ENCODE measurements at regions not wholly inside any gene's neighbourhood (a gene's known extent, or its start where the extent isn't known, plus 50 kb on each side); places are given as distances from the start of the nearest gene placed in this dataset.

- Histone ChIP-seq H3K4me1 (ENCODE audit: insufficient read depth, low read length, poor library complexity, severe bottlenecking) (no peaks in the 10 kb centered on the region), H3K27ac (ENCODE audit: low read depth, low read length, poor library complexity, severe bottlenecking) (no peak overlapping the region), H3K27me3 (replicated peaks; ENCODE audit: insufficient read depth, low read depth, low read length, poor library complexity) (peaks cover 12% of the 10 kb centered on the region), H3K36me3 (ENCODE audit: insufficient read depth, low read length, poor library complexity, severe bottlenecking) (no peaks in the 10 kb centered on the region), H3K4me3 (ENCODE audit: low read depth, low read length, poor library complexity, severe bottlenecking) (no peak overlapping the region), H3K9me3 (ENCODE audit: low read depth, low read length, poor library complexity, severe bottlenecking) (no peaks in the 10 kb centered on the region)
- ChIA-PET POLR2A (ENCODE audit: low non-redundant PET) (no interaction called here), CTCF (no interaction called here)
- intact Hi-C loops (cut with micrococcal nuclease; ENCODE audit: unreplicated experiment), result no loop called here
- TF ChIP-seq CTCF (conservative IDR thresholded peaks at IDR 0.05; ENCODE audit: low read depth, low read length), result no peak
- no peak for TF ChIP-seq EZH2 (IDR thresholded peaks at IDR 0.05; ENCODE audit: borderline replicate concordance, low read depth, low read length, poor library complexity, severe bottlenecking)
- no peak for DNase-seq (ENCODE audit: low spot score)
- BruUV-seq (replicated peaks), result no TSS peak
These were observed 158.6 kb downstream of the FAM114A2 start for GRCh38 chr5:153880106-153880505.

- intact Hi-C loops (cut with micrococcal nuclease; ENCODE audit: unreplicated experiment), result no loop called here
- DNase-seq (ENCODE audit: low spot score), result no peak
- Histone ChIP-seq H3K4me3 (ENCODE audit: low read depth, low read length, poor library complexity, severe bottlenecking) (no peak overlapping the region), H3K4me1 (ENCODE audit: insufficient read depth, low read length, poor library complexity, severe bottlenecking) (no peaks in the 10 kb centered on the region), H3K27ac (ENCODE audit: low read depth, low read length, poor library complexity, severe bottlenecking) (no peak overlapping the region), H3K36me3 (ENCODE audit: insufficient read depth, low read length, poor library complexity, severe bottlenecking) (no peaks in the 10 kb centered on the region), H3K27me3 (replicated peaks; ENCODE audit: insufficient read depth, low read depth, low read length, poor library complexity) (peaks cover 9% of the 10 kb centered on the region), H3K9me3 (ENCODE audit: low read depth, low read length, poor library complexity, severe bottlenecking) (no peaks in the 10 kb centered on the region)
- CTCF ChIA-PET, result no interaction called here
- no TSS peak for BruUV-seq (replicated peaks)
- no peak for TF ChIP-seq CTCF (conservative IDR thresholded peaks at IDR 0.05; ENCODE audit: low read depth, low read length)
- TF ChIP-seq EZH2 (IDR thresholded peaks at IDR 0.05; ENCODE audit: borderline replicate concordance, low read depth, low read length, poor library complexity, severe bottlenecking), result no peak
- POLR2A ChIA-PET (ENCODE audit: low non-redundant PET), result no interaction called here
These were observed 159.1 kb downstream of the FAM114A2 start for GRCh38 chr5:153879596-153879995.

GRCh38 chr5:153866176-153866575 lies 172.5 kb downstream of the FAM114A2 start:
- ChIA-PET CTCF (no interaction called here), POLR2A (ENCODE audit: low non-redundant PET) (no interaction called here)
- intact Hi-C loops (cut with micrococcal nuclease; ENCODE audit: unreplicated experiment), result no loop called here
- no peaks in the 10 kb centered on the region for H3K4me1 ChIP-seq (ENCODE audit: insufficient read depth, low read length, poor library complexity, severe bottlenecking)
- peaks cover 47% of the 10 kb centered on the region for H3K27me3 ChIP-seq (replicated peaks; ENCODE audit: insufficient read depth, low read depth, low read length, poor library complexity)
- no TSS peak for BruUV-seq (replicated peaks)
- H3K9me3 ChIP-seq (ENCODE audit: low read depth, low read length, poor library complexity, severe bottlenecking), result no peaks in the 10 kb centered on the region
- H3K36me3 ChIP-seq (ENCODE audit: insufficient read depth, low read length, poor library complexity, severe bottlenecking), result no peaks in the 10 kb centered on the region
- no peak overlapping the region for H3K4me3 ChIP-seq (ENCODE audit: low read depth, low read length, poor library complexity, severe bottlenecking)
- DNase-seq (ENCODE audit: low spot score), result no peak
- TF ChIP-seq EZH2 (IDR thresholded peaks at IDR 0.05; ENCODE audit: borderline replicate concordance, low read depth, low read length, poor library complexity, severe bottlenecking) (no peak), CTCF (conservative IDR thresholded peaks at IDR 0.05; ENCODE audit: low read depth, low read length) (no peak)
- H3K27ac ChIP-seq (ENCODE audit: low read depth, low read length, poor library complexity, severe bottlenecking), result no peak overlapping the region
